ENCODE measurements at regions not wholly inside any gene's neighbourhood (a gene's known extent, or its start where the extent isn't known, plus 50 kb on each side); places are given as distances from the start of the nearest gene placed in this dataset.
"Not testable (repeated sequence)": the region's sequence is repeated elsewhere in the genome, so short reads cannot be mapped to it uniquely, and the experiment has no call there.

GRCh38 chr14:37746140-37746832 lies 150.9 kb downstream of the TTC6 start:
- TF ChIP-seq CTCF (IDR thresholded peaks at IDR 0.05): no peak
- no peak for DNase-seq
- ATAC-seq: no peak

GRCh38 chr14:37753459-37753858 lies 158.0 kb downstream of the TTC6 start:
- TF ChIP-seq CTCF (IDR thresholded peaks at IDR 0.05): no peak
- no peak for ATAC-seq
- no peaks in the 10 kb centered on the region for H3K4me1 ChIP-seq (ENCODE audit: low read depth)

More at GRCh38 chr14:37746140-37746832, 150.9 kb downstream of the TTC6 start:
- H3K9me3 ChIP-seq: no peaks in the 10 kb centered on the region
- H3K4me3 ChIP-seq: no peak overlapping the region
- intact Hi-C loops (cut with DNase I, micrococcal nuclease): no loop called here
- no peaks in the 10 kb centered on the region for H3K4me1 ChIP-seq (ENCODE audit: low read depth)
- H3K36me3 ChIP-seq (ENCODE audit: low read depth): no peaks in the 10 kb centered on the region

DNA sequence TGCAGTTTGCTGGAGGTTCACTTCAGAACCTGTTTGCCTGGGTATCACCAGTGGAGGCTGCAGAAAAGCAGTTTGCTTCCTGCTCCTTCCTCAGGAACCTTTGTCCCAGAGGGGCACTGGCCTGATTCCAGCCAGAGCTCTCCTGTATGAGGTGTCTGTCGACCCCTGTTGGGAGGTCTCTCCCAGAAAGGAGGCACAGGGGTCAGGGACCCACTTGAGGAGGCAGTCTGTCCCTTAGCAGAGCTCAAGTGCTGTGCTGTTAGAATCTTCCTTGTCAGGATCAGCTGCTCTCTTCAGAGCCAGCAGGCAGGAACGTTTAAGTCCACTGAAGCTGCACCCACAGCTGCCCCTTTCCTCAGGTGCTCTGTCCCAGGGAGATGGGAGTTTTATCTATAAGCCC lies 164.8 kb downstream of the TTC6 start:
- intact Hi-C loops (cut with DNase I, micrococcal nuclease); H3K4me1 ChIP-seq (ENCODE audit: low read depth); H3K9me3 ChIP-seq; DNase-seq; H3K4me3 ChIP-seq; H3K36me3 ChIP-seq (ENCODE audit: low read depth); ATAC-seq: not testable (repeated sequence)

More at GRCh38 chr14:37753459-37753858, 158.0 kb downstream of the TTC6 start:
- no peak overlapping the region for H3K4me3 ChIP-seq
- intact Hi-C loops (cut with DNase I, micrococcal nuclease): no loop called here
- no peak for DNase-seq
- H3K9me3 ChIP-seq: no peaks in the 10 kb centered on the region
- H3K36me3 ChIP-seq (ENCODE audit: low read depth): no peaks in the 10 kb centered on the region

DNA sequence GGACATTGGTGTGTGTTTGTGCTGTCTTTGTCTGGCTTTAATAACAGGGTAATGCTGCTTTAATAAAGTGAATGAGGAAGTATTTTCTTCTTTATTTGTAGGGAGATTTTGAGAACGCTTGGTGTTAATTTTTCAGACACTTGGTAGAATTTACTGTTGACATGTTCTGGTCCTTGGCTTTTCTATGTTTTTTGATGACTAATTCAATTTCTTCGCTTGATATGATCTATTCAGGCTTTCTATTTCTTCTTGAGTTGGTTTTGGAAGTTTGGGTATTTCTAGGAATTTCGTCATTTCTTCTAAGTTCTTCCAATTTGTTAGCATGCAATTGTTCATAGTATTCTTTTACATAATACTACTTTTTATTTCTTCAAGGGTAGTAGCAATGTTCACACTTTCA lies 167.8 kb downstream of the TTC6 start:
- no peak overlapping the region for H3K4me3 ChIP-seq
- TF ChIP-seq CTCF (IDR thresholded peaks at IDR 0.05): no peak
- H3K9me3 ChIP-seq: peaks cover 9% of the 10 kb centered on the region
- intact Hi-C loops (cut with DNase I, micrococcal nuclease): no loop called here
- no peak for DNase-seq
- H3K4me1 ChIP-seq (ENCODE audit: low read depth): no peaks in the 10 kb centered on the region
- H3K36me3 ChIP-seq (ENCODE audit: low read depth): no peaks in the 10 kb centered on the region
- ATAC-seq: no peak

GRCh38 chr14:37772283-37772682 lies 176.9 kb downstream of the TTC6 start:
- H3K4me3 ChIP-seq; intact Hi-C loops (cut with DNase I, micrococcal nuclease); H3K4me1 ChIP-seq (ENCODE audit: low read depth); H3K9me3 ChIP-seq; ATAC-seq; DNase-seq; H3K36me3 ChIP-seq (ENCODE audit: low read depth): not testable (repeated sequence)

DNA sequence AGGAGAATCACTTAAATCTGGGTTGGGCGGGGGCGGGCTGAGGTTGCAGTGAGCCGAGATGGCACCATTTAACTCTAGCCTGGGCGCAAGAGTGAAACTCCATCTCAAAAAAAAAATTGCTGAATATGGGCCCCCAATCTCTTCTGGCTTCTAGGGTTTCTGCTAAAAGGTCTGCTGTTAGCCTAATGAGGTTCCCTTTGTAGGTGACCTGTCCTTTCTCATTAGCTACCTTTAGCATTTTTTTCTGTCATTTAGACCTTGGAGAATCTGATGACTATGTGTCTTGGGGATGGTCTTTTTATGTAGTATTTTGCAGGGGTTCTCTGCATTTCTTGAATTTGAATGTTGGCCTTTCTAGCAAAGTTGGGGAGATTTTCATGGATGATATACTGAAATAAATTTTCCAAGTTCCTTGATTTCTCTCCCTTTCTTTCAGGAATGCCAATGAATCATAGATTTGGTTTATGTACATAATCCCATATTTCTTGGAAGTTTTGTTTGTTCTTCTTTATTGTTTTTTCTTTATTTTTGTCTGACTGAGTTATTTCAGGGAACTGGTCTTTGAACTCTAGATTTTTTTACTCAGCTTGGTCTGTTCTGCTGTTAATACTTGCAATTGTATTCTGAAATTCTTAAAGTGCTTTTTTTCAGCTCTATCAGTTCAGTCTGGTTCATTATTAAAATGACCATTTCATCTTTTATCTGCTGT lies 181.5 kb downstream of the TTC6 start:
- H3K4me1 ChIP-seq (ENCODE audit: low read depth): no peaks in the 10 kb centered on the region
- H3K36me3 ChIP-seq (ENCODE audit: low read depth): no peaks in the 10 kb centered on the region
- no peak for ATAC-seq
- no peak for DNase-seq
- H3K9me3 ChIP-seq: no peaks in the 10 kb centered on the region
- H3K4me3 ChIP-seq: no peak overlapping the region
- TF ChIP-seq CTCF (IDR thresholded peaks at IDR 0.05): no peak
- intact Hi-C loops (cut with DNase I, micrococcal nuclease): no loop called here
